OCI-LY3 (cell line): ENCODE measurements at regions not wholly inside any gene's neighbourhood (a gene's known extent, or its start where the extent isn't known, plus 50 kb on each side); places are given as distances from the start of the nearest gene placed in this dataset.

Experiments
- CTCF ChIP-seq: fragments of 200-600, 300-600 bp; sonication (generic); IDR thresholded peaks from 2 replicates; pipeline ENCODE4 v1.5.1; 2014; ENCODE audit warnings: antibody characterized with exemption, low read length, low read depth
- EZH2phosphoT487 ChIP-seq: fragments of 200-600 bp; shearing (Covaris generic); IDR thresholded peaks from 2 replicates; pipeline ENCODE4 v1.6.1; 2018; ENCODE audit warnings: antibody characterized with exemption, mixed run types, low read depth

GRCh38 chr2:185035906-185036305, 437.6 kb downstream of the ZNF804A start:
- no peak for TF ChIP-seq CTCF
- no peak for TF ChIP-seq EZH2phosphoT487
